ENCODE measurements at regions not wholly inside any gene's neighbourhood (a gene's known extent, or its start where the extent isn't known, plus 50 kb on each side); places are given as distances from the start of the nearest gene placed in this dataset.

DNA sequence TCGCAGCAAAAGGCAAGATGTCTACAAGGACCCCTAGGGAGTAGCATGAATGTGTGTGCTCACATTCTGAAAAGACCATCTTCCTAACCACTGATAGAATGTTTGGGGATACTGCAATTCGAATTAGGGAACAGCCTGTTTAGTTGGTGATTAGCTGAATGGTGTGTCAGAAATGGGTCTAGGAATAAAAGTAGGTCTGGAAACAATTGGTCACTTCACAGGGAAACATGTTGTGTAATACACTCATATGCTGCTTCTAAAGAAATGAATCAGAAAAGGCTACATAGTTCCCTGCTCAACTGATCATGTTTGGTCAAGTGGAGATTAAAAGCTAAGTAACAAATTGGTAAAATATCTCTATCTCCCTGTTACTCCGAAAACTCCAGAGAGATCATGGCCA is 2362.4 kb upstream of the TENM3 start:
- TF ChIP-seq POLR2A (IDR thresholded peaks at IDR 0.05) = no peak
- TF ChIP-seq, protein P1, sequence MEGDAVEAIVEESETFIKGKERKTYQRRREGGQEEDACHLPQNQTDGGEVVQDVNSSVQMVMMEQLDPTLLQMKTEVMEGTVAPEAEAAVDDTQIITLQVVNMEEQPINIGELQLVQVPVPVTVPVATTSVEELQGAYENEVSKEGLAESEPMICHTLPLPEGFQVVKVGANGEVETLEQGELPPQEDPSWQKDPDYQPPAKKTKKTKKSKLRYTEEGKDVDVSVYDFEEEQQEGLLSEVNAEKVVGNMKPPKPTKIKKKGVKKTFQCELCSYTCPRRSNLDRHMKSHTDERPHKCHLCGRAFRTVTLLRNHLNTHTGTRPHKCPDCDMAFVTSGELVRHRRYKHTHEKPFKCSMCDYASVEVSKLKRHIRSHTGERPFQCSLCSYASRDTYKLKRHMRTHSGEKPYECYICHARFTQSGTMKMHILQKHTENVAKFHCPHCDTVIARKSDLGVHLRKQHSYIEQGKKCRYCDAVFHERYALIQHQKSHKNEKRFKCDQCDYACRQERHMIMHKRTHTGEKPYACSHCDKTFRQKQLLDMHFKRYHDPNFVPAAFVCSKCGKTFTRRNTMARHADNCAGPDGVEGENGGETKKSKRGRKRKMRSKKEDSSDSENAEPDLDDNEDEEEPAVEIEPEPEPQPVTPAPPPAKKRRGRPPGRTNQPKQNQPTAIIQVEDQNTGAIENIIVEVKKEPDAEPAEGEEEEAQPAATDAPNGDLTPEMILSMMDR (IDR thresholded peaks at IDR 0.05) = no peak
